CD4-positive, alpha-beta T cell (primary cell): ENCODE measurements at regions not wholly inside any gene's neighbourhood (a gene's known extent, or its start where the extent isn't known, plus 50 kb on each side); places are given as distances from the start of the nearest gene placed in this dataset.

Source experiments
- ATAC-seq: fragments of 200-7000 bp; cut with Tn5 transposase; one replicate; pipeline ENCODE4 v1.10.0; 2022; ENCODE audit warnings: mild to moderate bottlenecking; ENCODE audit not compliant: poor library complexity
- CTCF ChIA-PET: fragments of 350-600 bp; sonication (Branson Sonifier 250); formaldehyde crosslinking; loops from one replicate; lab custom pipeline; 2021; ENCODE audit warnings: antibody characterized with exemption, inconsistent platforms; lab: Charles Lee
- POLR2A ChIA-PET: fragments of 350-600 bp; sonication (Branson Sonifier 250); formaldehyde crosslinking; loops from one replicate; lab custom pipeline; 2021; ENCODE audit warnings: antibody characterized with exemption, inconsistent platforms; lab: Charles Lee
- DNase-seq, 14 experiments: peaks; one replicate each; pipeline ENCODE4 v3.0.0-alpha.2; 2013 to 2020; ENCODE audit warnings: mixed read lengths in 2 of 14
- H3K27ac ChIP-seq, 2 donors: one replicate each; pipeline versions ENCODE4 v1.5.1 to v1.7.0; 2013; ENCODE audit warnings: low read length in 2 of 2, low read depth in 1 of 2, mild to moderate bottlenecking in 1 of 2
- H3K27me3 ChIP-seq, 2 experiments: 1 replicate in 1 of 2; 2 replicates in 1 of 2; pipeline versions ENCODE4 v1.6.1 to v1.7.0; 2013; ENCODE audit warnings: low read length in 2 of 2, control low read depth in 1 of 2, mild to moderate bottlenecking in 1 of 2, moderate library complexity in 1 of 2; ENCODE audit not compliant: insufficient read depth in 2 of 2, control insufficient read depth in 1 of 2
- H3K36me3 ChIP-seq: one replicate; pipeline ENCODE4 v1.6.1; 2013; ENCODE audit warnings: low read length, control low read depth; ENCODE audit not compliant: insufficient read depth
- H3K4me1 ChIP-seq: one replicate; pipeline ENCODE4 v1.6.1; 2013; ENCODE audit warnings: low read length, control low read depth; ENCODE audit not compliant: insufficient read depth
- H3K4me3 ChIP-seq: one replicate; pipeline ENCODE4 v1.5.1; 2013; ENCODE audit warnings: mild to moderate bottlenecking, low read length, moderate library complexity
- H3K9me3 ChIP-seq, 2 experiments: 1 replicate in 1 of 2; 2 replicates in 1 of 2; pipeline versions ENCODE4 v1.6.1 to v1.7.0; 2013; ENCODE audit warnings: low read length in 2 of 2, mild to moderate bottlenecking in 2 of 2, control low read depth in 1 of 2, moderate library complexity in 1 of 2; ENCODE audit not compliant: control insufficient read depth in 1 of 2, insufficient read depth in 1 of 2
- H3K27ac Mint-ChIP-seq: one replicate; pipeline ENCODE4 v1.8.0; 2020; ENCODE audit warnings: mixed read lengths
- H3K27me3 Mint-ChIP-seq: one replicate; pipeline ENCODE4 v1.8.0; 2021; ENCODE audit warnings: mixed read lengths
- H3K36me3 Mint-ChIP-seq: one replicate; pipeline ENCODE4 v1.8.0; 2021; ENCODE audit warnings: low read depth, mixed read lengths
- H3K4me1 Mint-ChIP-seq: one replicate; pipeline ENCODE4 v1.8.0; 2021; ENCODE audit warnings: low read depth, mixed read lengths
- H3K4me3 Mint-ChIP-seq: one replicate; pipeline ENCODE4 v1.8.0; 2020; ENCODE audit warnings: mild to moderate bottlenecking, mixed read lengths
- H3K9me3 Mint-ChIP-seq: one replicate; pipeline ENCODE4 v1.8.0; 2020; ENCODE audit warnings: mixed read lengths
- CTCF ChIP-seq: fragments of 200-600 bp; IDR thresholded peaks from one replicate; pipeline ENCODE4 v1.8.0; 2022; ENCODE audit warnings: antibody characterized with exemption, mild to moderate bottlenecking
- intact Hi-C, 2 experiments: fragments of 100-400 bp; cut with DNase I in 1 of 2; cut with micrococcal nuclease in 1 of 2; formaldehyde crosslinking; loops; one replicate each; pipeline versions ENCODE4 v1.15.1 to v1.9.0; 2023 to 2025; cut with DNase I, micrococcal nuclease

DNA sequence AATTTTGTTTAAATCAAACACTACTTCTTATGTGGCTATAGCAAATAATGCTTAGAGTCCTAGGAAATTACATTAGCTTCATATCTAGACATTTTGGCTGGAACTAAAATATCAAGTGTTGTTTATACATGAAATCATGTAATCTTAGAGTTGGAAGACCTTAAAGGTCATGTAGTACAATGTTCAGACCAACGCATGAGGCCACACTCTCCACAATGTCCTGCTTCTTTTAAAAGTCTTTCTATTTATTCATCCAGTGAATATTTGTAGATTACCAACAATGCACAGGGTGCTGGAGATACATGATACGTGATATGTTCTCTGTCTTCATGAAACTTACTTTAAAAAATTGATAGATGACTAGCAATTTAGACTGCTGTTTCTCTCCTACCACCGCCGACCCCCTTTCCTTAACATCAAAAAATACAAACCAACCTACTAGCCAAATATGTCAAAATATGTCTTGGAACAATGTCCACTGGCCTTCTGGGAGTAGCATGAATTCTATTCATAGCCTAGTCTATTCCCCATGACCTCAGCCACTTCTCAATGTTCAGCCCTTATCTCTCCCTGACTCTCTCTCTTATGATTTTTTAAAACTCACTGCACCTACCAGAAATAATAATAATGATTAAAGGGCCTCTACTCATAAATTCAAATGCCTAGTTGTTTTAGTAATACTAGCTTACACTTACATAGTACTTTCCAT, 59.5 kb upstream of the CAV2 start:
- ChIA-PET POLR2A (interaction anchor here (1.0 kb wide), 1 partner anchor 9 kb away, joined by 4 read pairs; no protein-coding TSS in a partner anchor), CTCF (no interaction called here)
- DNase-seq (no peak), ATAC-seq (no peak)
- intact Hi-C loops: no loop called here
- Histone ChIP-seq H3K27ac (no peak overlapping the region), H3K9me3 (no peaks in the 10 kb centered on the region), H3K4me1 (no peaks in the 10 kb centered on the region), H3K4me3 (no peak overlapping the region), H3K27me3 (no peaks in the 10 kb centered on the region), H3K36me3 (no peaks in the 10 kb centered on the region)
- no peak overlapping the region for H3K27ac Mint-ChIP-seq
- H3K4me3 Mint-ChIP-seq: no peak overlapping the region
- H3K36me3 Mint-ChIP-seq: no peaks in the 10 kb centered on the region
- no peaks in the 10 kb centered on the region for H3K4me1 Mint-ChIP-seq
- no peak for TF ChIP-seq CTCF
- H3K27me3 Mint-ChIP-seq: no peaks in the 10 kb centered on the region
- no peaks in the 10 kb centered on the region for H3K9me3 Mint-ChIP-seq

- H3K4me1 Mint-ChIP-seq: no peaks in the 10 kb centered on the region
- no peak for DNase-seq
- H3K27me3 Mint-ChIP-seq: no peaks in the 10 kb centered on the region
- Histone ChIP-seq H3K9me3 (no peaks in the 10 kb centered on the region), H3K4me3 (no peak overlapping the region), H3K36me3 (no peaks in the 10 kb centered on the region), H3K27ac (no peak overlapping the region), H3K27me3 (peaks cover 0 to 5% of the 10 kb centered on the region in 2 experiments), H3K4me1 (no peaks in the 10 kb centered on the region)
- ChIA-PET CTCF (no interaction called here), POLR2A (no interaction called here)
- no peak overlapping the region for H3K4me3 Mint-ChIP-seq
- TF ChIP-seq CTCF: no peak
- no peaks in the 10 kb centered on the region for H3K9me3 Mint-ChIP-seq
- intact Hi-C loops: no loop called here
- H3K36me3 Mint-ChIP-seq: no peaks in the 10 kb centered on the region
- ATAC-seq: no peak
- H3K27ac Mint-ChIP-seq: no peak overlapping the region
Observed at GRCh38 chr7:116441534-116441933, 58.0 kb upstream of the CAV2 start.

- no peak for TF ChIP-seq CTCF
- intact Hi-C loops: no loop called here
- no peak overlapping the region for H3K27ac Mint-ChIP-seq
- H3K4me1 Mint-ChIP-seq: no peaks in the 10 kb centered on the region
- H3K36me3 ChIP-seq: no peaks in the 10 kb centered on the region
- no peaks in the 10 kb centered on the region for H3K36me3 Mint-ChIP-seq
- H3K27ac ChIP-seq: no peak overlapping the region
- ChIA-PET CTCF (no interaction called here), POLR2A (no interaction called here)
- no peak overlapping the region for H3K4me3 Mint-ChIP-seq
- no peaks in the 10 kb centered on the region for H3K27me3 Mint-ChIP-seq
- no peaks in the 10 kb centered on the region for H3K9me3 ChIP-seq
- peaks cover 0 to 5% of the 10 kb centered on the region in 2 experiments for H3K27me3 ChIP-seq
- DNase-seq (no peak), ATAC-seq (no peak)
- H3K9me3 Mint-ChIP-seq: no peaks in the 10 kb centered on the region
- no peak overlapping the region for H3K4me3 ChIP-seq
- no peaks in the 10 kb centered on the region for H3K4me1 ChIP-seq
Observed at GRCh38 chr7:116443101-116443523, 56.4 kb upstream of the CAV2 start.
